ENCODE measurements at regions not wholly inside any gene's neighbourhood (a gene's known extent, or its start where the extent isn't known, plus 50 kb on each side); places are given as distances from the start of the nearest gene placed in this dataset.
"Not testable (repeated sequence)": the region's sequence is repeated elsewhere in the genome, so short reads cannot be mapped to it uniquely, and the experiment has no call there.

DNA sequence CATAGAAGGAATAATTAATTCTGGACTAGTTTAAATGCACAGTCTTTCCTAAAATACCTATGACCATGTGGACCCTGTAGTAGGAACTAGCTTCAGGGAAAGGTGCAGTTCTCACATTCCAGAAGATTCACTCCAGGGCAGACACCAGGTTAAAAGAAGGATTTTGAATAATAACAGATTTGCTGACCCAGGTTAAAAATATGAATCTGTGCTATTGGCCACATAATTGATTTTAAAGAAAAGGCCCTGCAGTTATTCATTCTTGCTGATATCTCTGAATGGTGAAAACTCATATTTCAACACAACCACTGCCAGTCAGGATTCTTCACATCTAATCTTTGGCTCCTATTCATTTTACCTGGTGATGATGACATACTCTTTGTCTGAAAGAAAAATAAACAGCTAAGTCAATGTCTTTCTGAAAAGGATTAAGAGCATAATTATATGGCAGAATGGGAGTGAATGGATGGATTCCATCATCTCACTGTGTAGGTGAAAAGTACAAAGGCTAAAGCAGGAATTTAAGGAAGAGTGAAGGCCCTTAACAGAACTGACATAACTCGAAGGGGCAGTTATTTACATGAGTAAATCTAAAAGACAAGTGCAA is 432.8 kb downstream of the PDGFC start:
- FAIRE-seq = no peak

DNA sequence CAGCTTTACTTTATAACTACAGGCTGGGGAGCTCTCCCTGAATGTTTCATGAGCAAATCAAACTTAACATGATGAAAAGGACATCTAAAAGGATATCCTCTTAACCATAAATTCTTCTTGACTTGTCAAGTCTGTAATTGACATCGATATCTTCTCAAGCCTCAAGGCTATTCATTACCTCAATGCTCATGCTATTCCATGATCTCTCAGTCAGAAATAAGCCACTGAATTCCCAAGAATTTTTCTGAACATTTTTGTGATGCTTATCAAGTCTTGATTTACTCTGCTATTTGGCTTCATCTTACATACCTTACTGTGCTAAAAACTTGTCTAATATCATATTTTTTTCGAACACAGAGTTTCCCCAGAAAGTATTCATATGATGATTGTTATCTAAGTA is 433.4 kb downstream of the PDGFC start:
- no peak for FAIRE-seq

DNA sequence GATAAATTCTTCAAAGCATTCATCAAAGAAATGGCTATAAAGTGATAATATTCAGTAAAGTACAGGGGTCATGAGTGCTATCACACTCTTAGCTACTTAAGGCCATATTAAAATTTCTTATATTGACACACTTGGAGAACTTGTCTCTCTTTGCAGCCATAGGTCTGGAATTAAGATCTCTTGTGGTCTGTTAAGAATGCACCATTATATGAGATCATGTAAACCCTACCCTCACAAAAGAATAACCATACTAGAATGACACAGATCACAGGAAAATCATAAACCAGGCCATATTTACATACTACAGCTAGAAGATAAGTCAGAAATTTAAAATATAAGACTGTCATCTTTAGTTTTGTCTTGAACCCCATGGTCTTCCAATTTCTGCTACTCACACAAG is 434.3 kb downstream of the PDGFC start:
- no peak for FAIRE-seq

DNA sequence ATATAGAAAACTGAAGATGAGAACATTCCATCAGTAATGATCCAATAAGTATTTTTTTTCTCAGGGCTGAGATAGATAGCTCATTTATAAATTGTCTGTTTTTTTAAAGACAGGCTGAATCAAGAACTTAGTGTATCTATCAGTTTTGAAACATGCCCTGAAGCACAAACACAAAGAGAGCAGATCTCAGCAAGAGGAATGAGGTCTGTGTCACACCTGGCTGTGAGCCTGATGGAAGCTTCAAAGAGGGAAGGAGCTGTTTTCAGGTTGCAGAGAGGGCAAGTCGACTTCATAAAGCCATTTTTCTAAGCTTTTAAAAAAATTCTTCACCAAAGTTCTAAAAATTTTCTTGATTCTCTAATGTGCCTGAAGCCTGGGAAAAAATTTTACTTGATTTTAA is 434.9 kb downstream of the PDGFC start:
- FAIRE-seq = no peak

DNA sequence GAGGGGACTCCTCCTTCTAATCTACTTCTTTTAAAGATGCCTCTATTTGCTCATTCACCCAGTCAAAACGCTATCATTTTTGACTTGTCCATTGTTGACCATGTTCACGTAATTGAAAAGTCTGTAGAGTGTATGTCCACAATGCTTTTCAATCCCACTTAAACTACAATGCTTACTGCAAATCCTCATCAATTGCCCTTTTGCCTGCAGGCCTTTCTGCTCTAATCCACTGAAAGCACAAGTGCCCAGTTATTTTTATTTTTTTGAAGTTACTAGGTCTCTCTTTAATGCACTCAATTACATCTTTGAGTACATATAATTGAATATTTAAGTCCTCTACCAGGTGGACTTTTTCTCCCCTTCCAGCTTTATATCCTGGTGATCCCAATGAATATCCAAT is 437.4 kb downstream of the PDGFC start:
- FAIRE-seq = no peak

DNA sequence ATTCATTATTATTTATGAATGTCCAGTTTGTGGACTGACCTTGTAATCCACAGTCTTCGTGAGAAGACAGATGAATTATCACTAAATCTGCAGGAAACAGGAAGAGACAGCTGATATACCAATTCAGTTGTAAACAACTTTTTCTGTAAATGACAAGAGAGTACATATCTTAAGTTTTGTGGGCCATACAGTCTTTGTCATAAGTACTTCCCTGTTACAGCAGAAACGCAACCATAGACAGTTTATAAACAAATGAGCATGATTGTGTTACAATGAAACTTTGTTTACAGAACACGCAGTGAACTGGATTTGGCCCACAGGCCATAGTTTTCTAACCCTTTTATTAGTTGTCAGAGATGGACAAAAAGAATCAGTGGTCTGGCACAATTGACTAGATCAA is 443.4 kb downstream of the PDGFC start:
- no peak for FAIRE-seq

DNA sequence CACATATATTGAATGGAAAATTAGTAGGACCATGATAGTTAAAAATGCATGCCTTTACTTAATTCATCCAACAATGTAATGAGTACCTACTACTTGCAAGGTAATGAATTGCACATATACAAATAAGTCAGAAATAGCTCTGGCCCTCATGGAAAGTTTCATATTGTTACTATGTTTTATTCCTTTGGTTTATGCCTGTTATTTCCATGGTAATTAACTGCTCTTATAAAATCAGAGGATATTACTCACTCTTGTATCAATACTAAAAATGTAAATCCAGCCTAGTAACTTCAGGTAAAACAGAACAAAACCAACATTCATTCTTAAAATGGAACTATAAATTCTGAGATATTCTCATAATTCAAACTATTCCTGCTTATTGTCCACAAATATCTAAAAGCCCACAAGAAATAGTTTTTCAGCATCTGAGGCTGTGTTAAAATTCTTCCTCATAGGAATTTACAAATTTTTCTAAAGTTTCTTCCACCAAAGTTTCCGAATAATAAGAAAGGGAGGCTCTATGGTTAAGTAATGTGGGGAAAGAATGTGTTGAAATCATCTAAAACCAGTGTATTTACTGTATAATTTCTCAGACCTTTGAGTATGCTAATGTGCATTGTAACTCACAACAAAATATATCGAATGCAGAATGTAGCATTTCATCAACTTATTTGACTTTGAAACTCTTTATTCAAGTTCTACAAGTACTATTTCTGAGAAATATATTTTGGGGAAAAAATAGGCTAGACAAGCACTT is 444.2 kb downstream of the PDGFC start:
- FAIRE-seq = no peak

DNA sequence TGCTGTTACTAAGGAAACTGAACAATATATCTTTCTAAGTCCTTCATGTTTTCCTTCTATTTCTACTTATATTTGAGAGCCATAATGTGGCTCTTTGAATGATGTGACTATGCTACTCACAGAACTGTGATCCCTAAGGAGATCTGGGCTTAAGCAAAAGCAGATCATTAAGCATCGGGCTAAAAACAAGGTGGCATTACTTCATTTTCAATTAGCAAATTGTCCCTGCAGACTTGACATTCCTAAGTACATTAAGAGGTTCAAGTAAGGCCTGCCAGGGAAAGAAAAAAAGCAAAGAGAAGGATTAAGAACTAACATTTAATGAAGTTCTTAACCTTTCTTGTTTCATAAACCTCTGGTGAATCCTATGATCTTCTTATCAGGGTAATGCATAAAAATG is 447.6 kb downstream of the PDGFC start:
- FAIRE-seq = no peak

DNA sequence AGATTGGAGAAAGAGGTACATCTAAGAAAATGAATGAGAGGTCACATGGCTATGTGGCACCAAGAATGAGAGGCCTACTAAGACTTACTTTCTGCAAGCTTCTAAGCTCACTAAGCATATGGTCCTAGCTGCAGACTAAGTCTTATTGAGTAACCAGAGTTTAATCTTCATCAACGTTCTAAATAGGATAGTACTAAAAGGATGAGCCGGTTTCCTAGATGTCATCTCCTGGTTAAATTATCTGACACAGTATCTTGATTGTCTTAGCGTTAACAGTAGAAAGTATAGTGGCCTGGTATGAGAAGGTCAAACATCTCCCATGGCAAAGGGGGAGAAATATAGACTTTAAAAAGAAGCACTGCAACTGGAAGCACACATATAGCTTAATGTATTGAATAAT is 448.1 kb downstream of the PDGFC start:
- no peak for FAIRE-seq

DNA sequence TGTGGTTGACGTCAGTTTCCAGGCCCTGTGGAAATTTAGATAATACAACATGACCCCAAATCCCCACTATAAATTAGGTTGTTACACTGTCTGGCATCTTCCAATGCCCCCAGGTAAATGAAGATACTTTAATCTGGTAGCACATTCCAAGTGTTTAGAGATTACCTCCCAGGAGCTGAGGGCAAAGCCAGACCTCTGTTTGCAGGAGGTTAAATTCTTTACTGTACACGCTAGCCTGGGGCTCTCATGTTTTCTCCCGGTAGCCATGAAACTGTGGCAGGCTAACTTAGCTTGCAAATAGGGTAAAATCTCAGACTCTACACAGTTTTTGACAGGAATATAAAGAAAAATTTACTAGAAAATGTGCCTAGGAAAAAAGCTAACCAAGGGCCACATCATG is 450.0 kb downstream of the PDGFC start:
- FAIRE-seq = no peak

DNA sequence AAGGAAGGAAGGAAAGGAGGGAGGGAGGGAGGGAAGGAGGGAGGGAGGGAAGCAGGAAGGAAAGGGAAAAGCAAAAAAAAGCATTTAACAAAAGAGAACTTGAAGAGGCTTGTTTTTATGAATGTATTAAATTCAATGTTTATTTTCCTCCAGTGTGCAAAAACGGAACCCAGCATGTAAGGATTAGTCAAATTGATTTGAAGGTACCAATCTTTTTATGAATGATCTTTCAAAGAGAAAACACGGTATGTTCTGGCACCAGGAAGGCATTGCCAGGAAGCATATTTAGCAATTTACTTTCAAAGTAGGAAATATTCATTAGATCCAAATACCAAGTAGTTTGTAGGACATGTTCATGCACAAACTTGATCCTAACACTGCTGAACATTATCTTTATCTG is 453.6 kb downstream of the PDGFC start:
- no peak for FAIRE-seq

DNA sequence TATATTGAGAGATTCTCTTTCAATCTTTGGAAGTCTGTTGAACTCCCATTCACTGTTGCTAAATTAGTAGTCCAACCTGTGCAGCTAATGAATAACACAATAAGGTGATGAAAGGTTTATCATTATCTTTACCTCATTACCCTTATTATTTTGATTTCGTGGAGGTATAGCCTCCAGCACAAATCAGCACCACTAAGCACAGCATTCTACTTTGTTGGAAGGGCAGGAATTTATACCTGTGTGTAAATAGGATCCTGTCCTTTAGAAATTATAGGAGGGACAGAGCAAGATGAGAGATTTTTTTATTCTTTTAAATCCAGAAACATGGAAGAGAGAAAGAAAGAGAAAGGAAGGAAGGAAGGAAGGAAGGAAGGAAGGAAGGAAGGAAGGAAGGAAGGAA is 454.1 kb downstream of the PDGFC start:
- no peak for FAIRE-seq

DNA sequence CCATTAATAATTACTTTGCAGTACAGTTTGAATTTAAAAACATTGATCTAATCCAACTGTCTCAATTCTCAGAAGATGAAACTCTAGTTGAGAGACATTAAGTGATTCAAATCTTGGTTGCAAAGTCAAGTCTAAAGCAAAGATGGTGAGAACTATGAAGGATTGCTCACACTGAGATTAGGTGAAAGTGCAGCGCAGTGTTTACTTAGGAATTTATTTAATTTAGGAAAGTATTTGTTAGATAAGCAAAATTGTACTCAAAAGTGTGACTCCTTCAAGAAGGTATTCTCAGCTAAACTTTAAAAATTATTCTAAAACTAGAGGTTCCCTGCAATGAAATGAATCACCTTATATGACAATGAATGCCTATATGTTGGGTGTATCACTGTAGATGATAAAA is 454.9 kb downstream of the PDGFC start:
- no peak for FAIRE-seq

DNA sequence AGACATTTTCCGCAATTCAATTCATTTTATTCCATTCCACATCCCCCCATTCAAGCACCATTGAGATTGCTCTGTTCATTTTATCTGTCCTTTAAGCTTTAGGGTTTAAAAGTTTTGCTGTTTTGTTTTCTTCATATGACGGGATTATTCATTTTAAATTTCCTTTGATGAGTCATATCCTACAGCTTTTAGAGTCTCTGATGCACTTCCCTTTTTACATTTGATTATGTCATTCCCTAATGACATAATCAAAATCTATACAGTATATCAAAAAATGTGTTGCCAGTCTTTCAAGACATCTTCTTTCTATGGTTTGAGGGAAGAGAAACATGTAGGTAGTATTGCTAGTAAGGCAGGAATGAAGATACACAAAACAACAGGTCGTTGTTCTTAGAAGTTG is 456.3 kb downstream of the PDGFC start:
- FAIRE-seq = no peak

DNA sequence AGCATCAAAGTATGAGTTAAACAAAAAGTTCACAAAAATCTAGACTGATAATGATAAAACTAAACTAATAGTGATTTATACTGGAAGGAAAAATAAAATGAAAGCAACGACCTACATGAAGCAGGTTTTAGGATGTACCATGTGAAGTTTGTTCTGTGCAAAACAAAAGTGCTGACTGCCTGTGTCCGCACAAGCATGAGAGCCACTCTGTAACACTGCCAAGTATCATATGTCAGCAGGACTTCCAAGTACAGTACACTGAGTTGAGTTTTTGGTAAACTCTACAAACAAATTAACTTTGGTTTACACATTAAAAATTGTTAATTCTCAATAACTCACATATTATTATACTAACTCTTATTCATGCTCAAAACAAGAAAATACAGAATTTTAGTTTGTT is 459.0 kb downstream of the PDGFC start:
- no peak for FAIRE-seq

DNA sequence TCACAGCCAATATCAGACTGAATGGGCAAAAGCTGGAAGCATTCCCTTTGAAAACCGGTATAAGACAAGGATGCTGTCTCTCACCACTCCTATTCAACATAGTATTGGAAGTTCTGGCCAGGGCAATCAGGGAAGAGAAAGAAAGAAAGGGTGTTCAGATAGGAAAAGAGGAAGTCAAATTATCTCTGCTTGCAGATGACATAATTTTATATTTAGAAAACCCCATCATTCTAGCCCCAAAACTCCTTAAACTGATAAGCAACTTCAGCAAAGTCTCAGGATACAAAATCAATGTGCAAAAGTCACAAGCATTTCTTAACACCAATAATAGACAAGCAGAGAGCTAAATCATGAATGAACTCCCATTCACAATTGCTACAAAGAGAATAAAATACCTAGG is 461.7 kb downstream of the PDGFC start:
- not testable (repeated sequence) for FAIRE-seq

DNA sequence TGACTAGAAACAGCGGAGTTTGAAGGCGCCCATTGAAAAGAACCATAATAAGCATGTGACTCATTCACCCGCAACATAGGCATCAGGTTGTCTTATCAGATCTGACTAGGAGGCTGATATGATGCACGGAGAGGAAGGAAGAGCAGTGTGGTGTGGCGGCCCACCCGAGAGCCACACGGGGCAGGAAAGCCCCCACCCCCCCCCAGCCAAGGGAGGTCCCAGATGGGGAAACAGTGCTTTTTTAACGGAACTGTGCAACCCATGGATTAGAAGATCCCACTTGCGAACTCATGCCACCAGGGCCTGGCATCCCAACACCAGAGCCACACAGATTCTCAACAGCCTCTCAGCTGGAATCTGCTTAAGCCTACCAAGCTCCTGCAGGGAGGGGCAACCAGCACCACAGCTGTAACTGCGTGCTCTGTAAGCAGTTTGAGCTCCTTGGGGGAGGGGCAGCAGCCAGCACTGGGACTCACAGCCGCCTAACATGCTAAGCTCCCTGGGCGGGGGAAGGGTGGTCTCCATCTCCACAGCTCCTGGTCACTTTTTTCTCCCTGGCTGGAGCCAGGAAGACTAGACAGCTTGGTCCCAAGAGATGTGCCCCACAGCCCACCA is 466.2 kb downstream of the PDGFC start:
- FAIRE-seq = no peak

DNA sequence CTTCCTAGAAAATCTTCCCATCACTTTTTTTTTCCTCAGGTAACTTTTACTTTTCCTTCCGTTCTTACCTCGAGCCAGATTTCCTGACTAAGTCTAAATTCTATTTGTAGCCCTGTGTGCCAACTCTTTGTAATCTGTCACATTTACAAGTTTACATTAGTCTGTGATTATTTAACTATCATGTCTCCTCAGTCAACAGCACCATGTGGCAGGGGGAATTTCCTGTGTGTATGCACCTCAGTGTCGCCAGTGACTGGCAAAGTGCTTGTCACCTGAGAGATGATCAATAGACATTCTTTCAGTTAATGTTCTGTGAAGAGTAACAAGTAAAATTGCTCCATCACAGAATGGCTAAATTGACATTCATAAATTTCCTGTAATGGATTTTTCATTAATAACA is 468.5 kb downstream of the PDGFC start:
- no peak for FAIRE-seq

DNA sequence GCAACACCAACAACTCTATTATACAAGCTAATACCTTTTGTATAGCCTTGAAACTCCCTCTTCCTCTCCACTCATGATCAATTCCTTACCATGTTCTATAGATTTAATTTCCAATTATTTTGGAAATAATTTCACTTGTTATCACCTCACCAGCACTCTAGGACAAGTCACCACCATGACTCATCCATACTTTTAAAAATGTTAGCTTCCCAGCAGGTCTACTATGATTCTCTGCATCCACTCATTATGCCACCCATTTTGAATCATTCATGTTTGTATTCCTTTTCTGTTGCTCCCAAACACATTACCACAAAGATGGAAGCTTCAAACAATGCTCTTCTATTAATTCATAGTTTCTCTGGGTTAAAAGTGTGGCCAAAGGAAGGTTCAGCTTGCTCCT is 469.6 kb downstream of the PDGFC start:
- FAIRE-seq = no peak

DNA sequence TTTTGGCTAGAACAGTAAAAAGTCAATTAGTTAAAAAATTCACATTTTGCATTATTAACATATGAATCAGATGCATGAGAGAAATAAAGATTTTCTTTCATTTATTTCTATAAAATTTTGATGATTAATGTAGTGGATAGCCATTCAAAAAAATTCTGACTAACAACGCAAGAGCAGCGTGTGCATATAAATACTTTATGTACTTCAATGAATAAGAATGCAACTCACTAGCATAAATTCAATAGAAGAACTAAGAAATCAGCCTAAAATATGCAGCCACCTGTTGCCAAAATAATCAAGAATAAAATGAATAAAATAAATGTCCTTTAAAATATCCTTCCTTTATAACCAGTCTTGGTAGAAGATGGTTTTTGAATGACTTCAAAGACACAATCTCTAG is 471.9 kb downstream of the PDGFC start:
- FAIRE-seq = no peak

DNA sequence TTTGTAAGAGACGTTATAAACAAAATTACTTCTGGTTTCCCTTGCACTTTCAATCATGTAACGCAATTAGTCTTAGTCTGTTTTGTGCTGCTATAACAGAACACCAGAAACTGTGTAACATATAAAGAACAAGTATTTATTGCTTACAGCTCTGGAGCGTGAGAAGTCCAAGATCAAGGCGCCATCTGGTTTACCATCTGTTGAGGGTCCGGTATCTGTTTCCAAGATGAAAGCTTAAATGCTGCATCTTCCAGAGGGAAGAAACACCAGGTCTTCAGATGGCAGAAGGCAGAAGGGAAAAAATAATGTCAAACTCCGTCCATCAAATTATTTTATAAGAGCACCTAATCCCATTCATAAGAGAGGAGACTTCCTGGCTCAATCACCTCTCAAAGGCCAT is 474.1 kb downstream of the PDGFC start:
- no peak for FAIRE-seq

DNA sequence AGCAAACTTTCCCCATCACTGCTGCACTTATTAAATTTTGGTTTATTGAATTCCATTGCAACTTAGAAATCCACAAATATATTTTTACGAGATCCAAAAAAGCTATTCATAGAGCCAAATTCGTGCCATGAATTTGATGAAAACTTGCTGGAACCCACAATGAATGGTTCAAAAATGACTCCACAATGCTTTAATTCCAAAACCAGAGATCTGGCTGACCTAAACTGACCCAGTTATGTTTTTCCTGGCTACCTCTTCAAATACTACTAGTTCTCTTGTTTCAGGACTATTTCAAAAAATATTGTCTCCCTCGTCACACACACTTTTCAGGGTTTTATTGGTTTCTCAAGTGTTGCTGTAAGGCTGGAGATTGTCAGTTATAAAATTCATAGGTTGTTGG is 474.8 kb downstream of the PDGFC start:
- FAIRE-seq = no peak

DNA sequence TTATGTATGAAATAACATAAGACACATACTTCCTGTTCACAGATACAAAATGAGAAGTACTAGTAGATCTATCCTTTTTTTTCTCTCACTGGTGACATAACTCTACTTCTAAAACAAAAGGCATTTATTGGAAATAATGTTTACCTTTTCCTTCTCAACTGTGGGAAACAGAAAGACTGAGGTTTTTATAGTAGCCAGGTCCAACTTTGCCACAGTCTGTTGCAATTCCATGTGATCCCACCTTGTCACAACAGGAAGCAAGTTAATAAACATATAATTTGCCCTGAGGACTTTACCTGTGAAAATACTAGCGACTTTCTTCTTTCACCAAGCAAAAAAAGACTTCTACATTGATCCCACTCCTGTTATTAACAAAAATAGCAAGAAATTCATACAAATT is 475.8 kb downstream of the PDGFC start:
- FAIRE-seq = no peak

DNA sequence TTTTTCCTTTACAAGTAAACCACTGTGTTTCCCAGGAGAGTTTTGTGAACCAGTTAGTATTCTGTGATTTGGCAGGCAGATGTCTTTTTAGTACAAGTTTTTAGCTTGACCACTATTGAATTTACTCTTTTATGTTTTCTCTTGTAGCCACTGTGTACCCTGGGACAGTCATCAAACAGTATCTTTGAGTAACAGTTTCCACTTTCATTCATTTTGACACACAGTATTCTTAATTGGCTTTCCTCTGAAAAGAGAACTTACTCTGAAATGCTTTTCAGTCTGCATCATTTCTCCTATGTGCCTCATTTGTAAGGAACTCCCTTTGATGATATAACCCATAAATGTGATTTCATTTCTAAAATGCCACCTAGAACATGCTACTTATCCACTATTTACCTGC is 476.5 kb downstream of the PDGFC start:
- no peak for FAIRE-seq

DNA sequence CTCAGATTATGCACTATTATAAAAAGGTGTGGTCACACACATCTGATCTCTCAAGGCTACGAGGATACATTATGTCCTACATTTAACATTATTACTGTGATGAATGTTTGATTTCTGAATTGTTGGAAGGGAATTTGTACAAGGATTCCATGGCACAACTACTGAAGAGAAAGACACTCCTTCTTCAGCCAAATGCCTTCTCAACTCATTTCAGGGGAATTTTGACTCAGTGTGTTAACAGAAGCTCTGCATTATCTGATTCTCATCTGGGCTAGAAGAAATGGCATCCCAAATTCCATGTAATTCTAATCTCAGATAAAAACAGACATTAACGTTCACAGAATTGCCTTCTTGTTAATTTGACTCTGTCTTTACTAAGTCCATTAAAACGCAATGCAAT is 477.7 kb downstream of the PDGFC start:
- no peak for FAIRE-seq
